Stimulated activated CD8-positive, alpha-beta memory T cell treated with anti-CD3 and anti-CD28 coated beads, Interleukin-12 subunit alpha, Interleukin-12 subunit beta, amount 100 ng/mL, for 24 hours (primary cell): ENCODE measurements at regions not wholly inside any gene's neighbourhood (a gene's known extent, or its start where the extent isn't known, plus 50 kb on each side); places are given as distances from the start of the nearest gene placed in this dataset.

ENCODE experiments used
- DNase-seq: peaks from one replicate; pipeline ENCODE4 v3.0.0-alpha.2; 2020; ENCODE audit errors: extremely low read depth

GRCh38 chr6:104574135-104574750 lies 285.5 kb downstream of the HACE1 start:
- DNase-seq = no peak

GRCh38 chr6:104573350-104573749 lies 286.4 kb downstream of the HACE1 start:
- DNase-seq = no peak

- no peak for DNase-seq
Observed at GRCh38 chr6:104572901-104573300, 286.8 kb downstream of the HACE1 start.

GRCh38 chr6:104566411-104566810 lies 293.3 kb downstream of the HACE1 start:
- DNase-seq = no peak

- no peak for DNase-seq
Observed at GRCh38 chr6:104563306-104563705, 296.4 kb downstream of the HACE1 start.

GRCh38 chr6:104559435-104560202 lies 300.1 kb downstream of the HACE1 start:
- DNase-seq = no peak

- no peak for DNase-seq
Observed at GRCh38 chr6:104558746-104559145, 301.0 kb downstream of the HACE1 start.

GRCh38 chr6:104548297-104548696 lies 311.4 kb downstream of the HACE1 start:
- no peak for DNase-seq

GRCh38 chr6:104541411-104541810 lies 318.3 kb downstream of the HACE1 start:
- no peak for DNase-seq

- no peak for DNase-seq
Observed at GRCh38 chr6:104540743-104541142, 319.0 kb downstream of the HACE1 start.

GRCh38 chr6:104539173-104539572 lies 320.5 kb downstream of the HACE1 start:
- DNase-seq = no peak

GRCh38 chr6:104537872-104538271 lies 321.8 kb downstream of the HACE1 start:
- no peak for DNase-seq

- no peak for DNase-seq
Observed at GRCh38 chr6:104537180-104537579, 322.5 kb downstream of the HACE1 start.

- DNase-seq = no peak
Observed at GRCh38 chr6:104532462-104532861, 327.3 kb downstream of the HACE1 start.

- DNase-seq = no peak
Observed at GRCh38 chr6:104531646-104532045, 328.1 kb downstream of the HACE1 start.

- no peak for DNase-seq
Observed at GRCh38 chr6:104527761-104528415, 331.8 kb downstream of the HACE1 start.

- DNase-seq = no peak
Observed at GRCh38 chr6:104527311-104527710, 332.4 kb downstream of the HACE1 start.

GRCh38 chr6:104526376-104526775 lies 333.3 kb downstream of the HACE1 start:
- DNase-seq = no peak

GRCh38 chr6:104525677-104526322 lies 333.9 kb downstream of the HACE1 start:
- DNase-seq = peak; percentile 8

GRCh38 chr6:104522533-104522932 lies 337.2 kb downstream of the HACE1 start:
- DNase-seq = no peak

GRCh38 chr6:104521176-104521575 lies 338.5 kb downstream of the HACE1 start:
- no peak for DNase-seq

- no peak for DNase-seq
Observed at GRCh38 chr6:104519566-104519965, 340.2 kb downstream of the HACE1 start.
